OCI-LY1 (cell line): ENCODE measurements at regions not wholly inside any gene's neighbourhood (a gene's known extent, or its start where the extent isn't known, plus 50 kb on each side); places are given as distances from the start of the nearest gene placed in this dataset.

ENCODE experiments used
- H2AFZ ChIP-seq: fragments of 200-600 bp; sonication (generic), shearing (Covaris generic); 2 replicates; pipeline ENCODE4 v1.6.0; 2014; ENCODE audit warnings: antibody characterized with exemption, mild to moderate bottlenecking, low read length
- H3F3A ChIP-seq: fragments of 200-600 bp; sonication (generic), shearing (Covaris generic); 2 replicates; pipeline ENCODE4 v1.6.0; 2014; ENCODE audit warnings: mild to moderate bottlenecking, antibody characterized with exemption, low read length, moderate library complexity; ENCODE audit not compliant: insufficient read depth
- H3K27ac ChIP-seq: fragments of 200-600 bp; sonication (generic); 2 replicates; pipeline ENCODE4 v1.5.1; 2014; ENCODE audit warnings: low read length, mixed run types, mild to moderate bottlenecking, low read depth; ENCODE audit not compliant: poor library complexity, severe bottlenecking
- H3K27me3 ChIP-seq: fragments of 200-600 bp; sonication (generic); 2 replicates; pipeline ENCODE4 v1.6.0; 2014; ENCODE audit warnings: antibody characterized with exemption, mild to moderate bottlenecking, low read length, moderate library complexity; ENCODE audit not compliant: insufficient read depth
- H3K36me3 ChIP-seq: fragments of 200-600 bp; sonication (generic); 2 replicates; pipeline ENCODE4 v1.6.1; 2014; ENCODE audit warnings: mild to moderate bottlenecking, antibody characterized with exemption, low read length, moderate library complexity, mixed read lengths; ENCODE audit not compliant: insufficient read depth
- H3K4me1 ChIP-seq: fragments of 200-600 bp; sonication (generic); 2 replicates; pipeline ENCODE4 v1.5.1; 2014; ENCODE audit warnings: mild to moderate bottlenecking, low read length, moderate library complexity; ENCODE audit not compliant: insufficient read depth, severe bottlenecking
- H3K4me2 ChIP-seq: fragments of 200-600 bp; sonication (generic), shearing (Covaris generic); 2 replicates; pipeline ENCODE4 v1.6.1; 2014; ENCODE audit warnings: low read length
- H3K4me3 ChIP-seq: fragments of 200-600 bp; sonication (generic); 2 replicates; pipeline ENCODE4 v1.5.1; 2014; ENCODE audit warnings: low read length, low read depth, mild to moderate bottlenecking, mixed read lengths; ENCODE audit not compliant: poor library complexity, severe bottlenecking
- H3K79me2 ChIP-seq: fragments of 200-600 bp; shearing (Covaris generic); 2 replicates; pipeline ENCODE4 v1.6.1; 2016; ENCODE audit warnings: mixed run types, low read length, mixed read lengths; ENCODE audit not compliant: insufficient read depth
- H3K9ac ChIP-seq: fragments of 200-600 bp; sonication (generic), shearing (Covaris generic); 2 replicates; pipeline ENCODE4 v1.6.1; 2014; ENCODE audit warnings: mild to moderate bottlenecking, low read length, mixed read lengths
- H3K9me2 ChIP-seq: fragments of 200-600 bp; sonication (generic), shearing (Covaris generic); 2 replicates; pipeline ENCODE4 v1.6.1; 2014; ENCODE audit warnings: low read depth, mild to moderate bottlenecking, low read length, mixed read lengths
- H3K9me3 ChIP-seq: fragments of 200-600 bp; shearing (Covaris generic); 2 replicates; pipeline ENCODE4 v1.6.1; 2014; ENCODE audit warnings: low read length, mixed read lengths
- H4K20me1 ChIP-seq: fragments of 200-600 bp; sonication (generic), shearing (Covaris generic); 2 replicates; pipeline ENCODE4 v1.6.0; 2016; ENCODE audit warnings: mild to moderate bottlenecking, low read length; ENCODE audit not compliant: insufficient read depth
- CTCF ChIP-seq: fragments of 200-600 bp; sonication (generic), shearing (Covaris generic); IDR thresholded peaks from 2 replicates; pipeline ENCODE4 v1.5.1; 2017; ENCODE audit warnings: mild to moderate bottlenecking, antibody characterized with exemption, low read length, moderate library complexity, mixed read lengths
- EZH2 ChIP-seq: fragments of 200-600 bp; sonication (generic), shearing (Covaris generic); IDR thresholded peaks from 2 replicates; pipeline ENCODE4 v1.8.0; 2017; ENCODE audit warnings: borderline replicate concordance, mixed run types, mild to moderate bottlenecking, antibody characterized with exemption, low read length, moderate library complexity, mixed read lengths

DNA sequence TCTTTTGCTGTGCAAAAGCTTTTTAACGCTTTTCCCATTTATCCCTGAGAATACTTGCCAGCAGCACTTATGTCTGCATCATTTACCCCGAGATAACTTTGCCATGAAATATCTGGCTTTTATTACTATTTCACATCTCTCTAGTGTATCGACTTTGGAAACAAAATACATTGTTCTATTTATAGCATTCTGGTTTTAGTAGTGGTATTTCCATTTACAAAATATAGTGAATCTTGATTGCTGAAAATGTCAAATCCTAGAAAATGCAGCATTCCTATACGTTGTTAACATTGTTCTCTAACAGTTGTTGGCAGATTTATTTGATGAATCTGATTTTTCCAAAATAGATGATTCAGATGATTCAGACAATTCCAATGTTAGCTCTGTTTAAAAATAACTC is 189.3 kb upstream of the SPRY2 start:
- Histone ChIP-seq H3K79me2 (no peaks in the 10 kb centered on the region), H3K36me3 (no peaks in the 10 kb centered on the region), H3K9me3 (peaks cover 5% of the 10 kb centered on the region; the same call in 1 of the 2 replicates), H3K4me3 (no peak overlapping the region), H4K20me1 (no peaks in the 10 kb centered on the region), H3K27me3 (no peaks in the 10 kb centered on the region), H3K9ac (no peak overlapping the region), H3K4me1 (no peaks in the 10 kb centered on the region), H3F3A (no peaks in the 10 kb centered on the region), H3K9me2 (no peaks in the 10 kb centered on the region), H2AFZ (no peak overlapping the region), H3K4me2 (no peak overlapping the region), H3K27ac (no peak overlapping the region)
- TF ChIP-seq CTCF (no peak), EZH2 (no peak)

DNA sequence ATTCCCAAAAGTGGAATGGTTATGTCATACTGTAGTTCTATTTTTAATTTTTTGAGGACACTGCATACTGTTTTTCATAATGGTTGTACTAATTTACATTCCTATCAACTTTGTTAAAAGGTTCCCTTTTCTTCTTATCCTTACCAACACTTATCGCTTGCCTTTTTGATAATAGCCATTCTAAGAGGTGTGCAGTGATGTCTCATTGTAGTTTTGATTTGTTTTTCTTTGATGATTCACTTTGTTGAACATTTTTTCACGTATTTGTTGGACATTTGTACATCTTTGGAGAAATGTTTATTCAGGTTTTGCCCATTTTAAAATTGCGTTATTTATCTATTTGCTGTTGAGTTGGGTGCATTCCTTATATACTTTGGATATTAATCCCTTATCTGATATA is 188.8 kb upstream of the SPRY2 start:
- Histone ChIP-seq H3K9me2 (no peaks in the 10 kb centered on the region), H3K27ac (no peak overlapping the region), H3K36me3 (no peaks in the 10 kb centered on the region), H3F3A (no peaks in the 10 kb centered on the region), H3K9ac (no peak overlapping the region), H4K20me1 (no peaks in the 10 kb centered on the region), H3K79me2 (no peaks in the 10 kb centered on the region), H3K4me1 (no peaks in the 10 kb centered on the region), H3K27me3 (no peaks in the 10 kb centered on the region), H2AFZ (no peak overlapping the region), H3K9me3 (peaks cover 5% of the 10 kb centered on the region; the same call in 1 of the 2 replicates), H3K4me3 (no peak overlapping the region), H3K4me2 (no peak overlapping the region)
- TF ChIP-seq CTCF = no peak

DNA sequence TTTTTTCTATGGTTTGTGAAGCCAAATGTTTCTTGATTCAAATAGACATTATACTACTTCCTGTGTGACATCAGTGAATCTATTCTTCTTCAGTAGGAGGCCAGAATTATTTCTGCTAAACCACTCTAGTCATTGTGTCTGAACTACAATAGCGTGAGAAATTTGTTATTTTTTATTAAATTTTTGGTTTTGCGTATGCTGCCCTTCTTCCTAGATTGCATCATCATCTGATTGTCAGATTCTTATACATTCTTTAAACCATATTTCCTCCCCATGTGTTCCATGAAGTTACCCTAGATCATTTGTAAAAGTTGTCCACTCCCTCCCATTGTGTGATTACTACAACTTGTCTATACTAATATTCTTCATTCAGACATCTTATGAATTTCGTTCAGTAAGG is 187.8 kb upstream of the SPRY2 start:
- Histone ChIP-seq H3K9me3 (peaks cover 5% of the 10 kb centered on the region; the same call in 1 of the 2 replicates), H3K27me3 (no peaks in the 10 kb centered on the region), H3K27ac (no peak overlapping the region), H3K4me3 (no peak overlapping the region), H3K79me2 (no peaks in the 10 kb centered on the region), H4K20me1 (no peaks in the 10 kb centered on the region), H3K4me1 (no peaks in the 10 kb centered on the region), H3K9ac (no peak overlapping the region), H3F3A (no peaks in the 10 kb centered on the region), H3K4me2 (no peak overlapping the region), H2AFZ (no peak overlapping the region), H3K36me3 (no peaks in the 10 kb centered on the region), H3K9me2 (no peaks in the 10 kb centered on the region)
- no peak for TF ChIP-seq CTCF
- TF ChIP-seq EZH2 = no peak
